ENCODE measurements at regions not wholly inside any gene's neighbourhood (a gene's known extent, or its start where the extent isn't known, plus 50 kb on each side); places are given as distances from the start of the nearest gene placed in this dataset.
"Not testable (repeated sequence)": the region's sequence is repeated elsewhere in the genome, so short reads cannot be mapped to it uniquely, and the experiment has no call there.

- no peak for DNase-seq
Observed at GRCh38 chr1:177708406-177708805, 261.5 kb downstream of the SEC16B start.

GRCh38 chr1:177706977-177707376 lies 262.9 kb downstream of the SEC16B start:
- DNase-seq: no peak

GRCh38 chr1:177705839-177706238 lies 264.0 kb downstream of the SEC16B start:
- DNase-seq: no peak

GRCh38 chr1:177703888-177704446 lies 265.9 kb downstream of the SEC16B start:
- DNase-seq: no peak

GRCh38 chr1:177701654-177702353 lies 268.1 kb downstream of the SEC16B start:
- DNase-seq: no peak

GRCh38 chr1:177700856-177701255 lies 269.0 kb downstream of the SEC16B start:
- no peak for DNase-seq

GRCh38 chr1:177690996-177691395 lies 278.9 kb downstream of the SEC16B start:
- no peak for DNase-seq

GRCh38 chr1:177687544-177687943 lies 282.3 kb downstream of the SEC16B start:
- no peak for DNase-seq

- DNase-seq: no peak
Observed at GRCh38 chr1:177686933-177687332, 282.9 kb downstream of the SEC16B start.

- DNase-seq: no peak
Observed at GRCh38 chr1:177669161-177669560, 300.7 kb downstream of the SEC16B start.

GRCh38 chr1:177665935-177666334 lies 303.9 kb downstream of the SEC16B start:
- DNase-seq: no peak

- not testable (repeated sequence) for DNase-seq
Observed at GRCh38 chr1:177664742-177665141, 305.1 kb downstream of the SEC16B start.

GRCh38 chr1:177660188-177660587 lies 309.7 kb downstream of the SEC16B start:
- no peak for DNase-seq

GRCh38 chr1:177659281-177659680 lies 310.6 kb downstream of the SEC16B start:
- no peak for DNase-seq

GRCh38 chr1:177656598-177656997 lies 313.3 kb downstream of the SEC16B start:
- no peak for DNase-seq

- no peak for DNase-seq
Observed at GRCh38 chr1:177650947-177651346, 318.9 kb downstream of the SEC16B start.

- DNase-seq: no peak
Observed at GRCh38 chr1:177648731-177649265, 321.1 kb downstream of the SEC16B start.

- DNase-seq: no peak
Observed at GRCh38 chr1:177648138-177648537, 321.7 kb downstream of the SEC16B start.

- no peak for DNase-seq
Observed at GRCh38 chr1:177646757-177647730, 322.8 kb downstream of the SEC16B start.

- DNase-seq: no peak
Observed at GRCh38 chr1:177645491-177646190, 324.2 kb downstream of the SEC16B start.

GRCh38 chr1:177640687-177641086 lies 329.2 kb downstream of the SEC16B start:
- DNase-seq: no peak

- not testable (repeated sequence) for DNase-seq
Observed at GRCh38 chr1:177634151-177634550, 335.7 kb downstream of the SEC16B start.
